ENCODE measurements at regions not wholly inside any gene's neighbourhood (a gene's known extent, or its start where the extent isn't known, plus 50 kb on each side); places are given as distances from the start of the nearest gene placed in this dataset.

DNA sequence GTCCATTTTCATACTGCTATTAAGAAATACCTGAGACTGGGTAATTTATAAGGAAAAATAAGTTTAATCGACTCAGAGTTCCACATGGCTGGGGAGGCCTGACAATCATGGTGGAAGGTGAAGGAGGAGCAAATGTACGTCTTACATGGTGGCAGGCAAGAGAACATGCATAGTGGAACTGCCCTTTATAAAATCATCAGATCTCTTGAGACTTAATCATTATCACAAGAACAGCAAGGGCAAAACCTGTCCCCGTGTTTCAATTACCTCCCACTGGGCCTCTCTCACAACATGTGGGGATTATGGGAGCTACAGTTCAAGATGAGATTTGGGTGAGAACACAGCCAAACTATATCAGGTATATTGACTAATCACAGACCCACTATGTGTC is 370.2 kb upstream of the USP24 start:
- no peak for DNase-seq

DNA sequence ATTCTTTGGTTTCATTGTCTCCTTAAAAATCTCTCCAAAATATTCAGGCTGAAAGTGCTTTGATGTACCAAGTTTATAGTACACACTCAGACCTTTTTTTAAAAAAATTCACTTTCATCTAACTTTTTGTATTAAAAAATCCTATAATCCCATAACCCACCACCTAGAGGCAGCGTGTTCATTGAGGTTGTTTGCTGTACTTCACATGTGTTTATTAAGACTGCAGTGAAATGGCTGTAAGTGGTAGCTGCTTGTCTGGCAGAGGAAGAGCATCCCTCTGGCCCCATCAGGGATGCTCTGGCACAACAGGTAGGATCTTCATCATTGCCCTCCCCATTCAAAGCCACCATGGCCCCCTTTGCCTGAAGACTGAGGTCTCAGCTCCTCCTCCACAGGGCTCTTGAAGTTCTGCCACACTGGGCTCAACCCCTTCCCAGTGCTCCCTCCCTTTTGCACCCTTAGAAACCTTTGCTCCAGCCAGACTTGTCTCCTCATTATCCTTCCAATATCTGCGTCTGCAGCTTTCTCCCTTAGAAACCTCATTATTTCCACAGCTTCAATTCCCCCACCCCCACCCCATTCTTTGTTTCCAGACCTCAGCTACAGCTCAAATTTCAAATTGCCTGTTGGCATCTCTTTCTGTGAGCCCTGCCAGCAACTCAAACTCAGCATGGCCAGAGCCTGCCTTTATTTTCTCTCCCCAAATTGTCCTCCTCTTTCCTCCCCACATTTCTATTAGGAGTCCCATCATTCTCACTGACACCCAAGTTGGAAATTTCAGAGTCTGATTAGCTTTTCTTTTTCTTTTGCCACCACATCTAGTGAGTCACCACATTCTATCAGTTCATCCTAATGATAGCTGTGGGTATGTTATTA is 369.6 kb upstream of the USP24 start:
- DNase-seq: no peak

DNA sequence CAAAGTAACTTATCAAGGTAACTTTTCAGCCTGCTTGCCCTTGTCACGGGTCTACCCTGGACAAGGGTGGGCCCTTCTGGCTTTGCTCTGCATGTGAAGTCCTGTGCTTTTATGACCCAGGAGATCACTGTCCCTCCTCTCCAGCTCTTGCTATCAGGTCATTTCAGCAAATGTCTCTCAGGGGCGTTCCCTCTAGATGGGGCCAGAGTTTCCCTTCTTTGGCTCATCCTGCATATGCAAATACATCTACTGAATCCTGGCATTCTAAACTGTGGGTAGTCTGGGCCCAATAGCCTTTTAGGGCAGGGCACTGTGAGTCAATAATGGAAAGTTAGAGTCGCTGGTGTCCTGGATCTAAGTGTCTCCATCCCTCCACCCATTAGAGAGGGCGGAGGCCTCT is 366.9 kb upstream of the USP24 start:
- no peak for DNase-seq

DNA sequence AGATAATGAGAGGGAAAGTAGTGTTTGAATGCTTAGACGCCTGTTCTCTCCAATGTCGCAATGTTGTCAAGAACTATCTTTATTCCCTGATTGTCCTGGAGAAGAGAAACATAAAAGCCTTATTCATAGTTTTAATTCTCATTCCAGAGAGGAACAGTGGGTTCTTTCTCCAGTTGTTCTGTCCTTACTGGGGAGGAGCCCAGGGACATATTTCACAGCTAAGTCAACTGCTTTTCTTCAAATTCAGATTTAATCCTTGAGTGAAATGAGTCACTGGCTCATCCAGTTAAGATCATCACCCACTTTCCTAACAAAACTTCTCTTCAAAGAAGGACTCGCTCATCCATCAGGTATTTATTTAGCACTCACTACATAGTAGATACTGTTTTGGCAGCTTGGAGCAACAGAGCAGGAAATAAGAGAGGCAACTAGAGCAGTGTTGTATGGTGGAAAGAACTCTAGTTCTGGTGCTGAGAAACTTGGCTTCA is 365.7 kb upstream of the USP24 start:
- no peak for DNase-seq

DNA sequence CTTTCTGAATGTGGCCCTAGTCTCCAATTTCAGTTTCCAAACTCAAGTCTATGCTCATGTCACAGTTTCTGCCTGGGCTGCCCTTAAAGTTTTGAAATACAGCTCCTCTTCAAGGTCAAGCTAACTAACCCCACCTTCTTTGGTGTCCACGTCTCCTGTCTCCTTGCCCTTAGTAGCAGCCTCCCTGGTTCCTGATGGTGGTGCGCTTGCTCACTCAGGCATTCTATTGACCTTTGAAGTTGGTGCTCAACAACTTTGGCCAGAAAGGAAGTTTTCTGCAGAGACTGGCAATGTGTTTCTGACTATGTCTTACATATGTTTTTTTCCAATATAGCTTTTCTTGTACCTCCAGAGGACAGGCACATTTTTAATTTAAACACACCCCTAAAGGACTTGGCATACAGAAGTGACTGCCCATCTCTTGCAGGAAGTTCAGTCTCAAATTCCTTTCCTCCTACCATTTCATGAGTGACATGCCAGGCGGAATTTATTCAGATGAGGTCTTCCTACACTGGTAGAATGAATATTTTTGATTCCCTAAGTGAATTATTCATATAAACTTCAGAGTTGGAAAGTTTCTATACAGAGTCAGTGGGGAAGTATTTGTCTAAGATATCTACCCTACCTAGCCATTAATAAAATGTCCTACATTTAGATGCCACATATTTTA is 364.3 kb upstream of the USP24 start:
- no peak for DNase-seq

DNA sequence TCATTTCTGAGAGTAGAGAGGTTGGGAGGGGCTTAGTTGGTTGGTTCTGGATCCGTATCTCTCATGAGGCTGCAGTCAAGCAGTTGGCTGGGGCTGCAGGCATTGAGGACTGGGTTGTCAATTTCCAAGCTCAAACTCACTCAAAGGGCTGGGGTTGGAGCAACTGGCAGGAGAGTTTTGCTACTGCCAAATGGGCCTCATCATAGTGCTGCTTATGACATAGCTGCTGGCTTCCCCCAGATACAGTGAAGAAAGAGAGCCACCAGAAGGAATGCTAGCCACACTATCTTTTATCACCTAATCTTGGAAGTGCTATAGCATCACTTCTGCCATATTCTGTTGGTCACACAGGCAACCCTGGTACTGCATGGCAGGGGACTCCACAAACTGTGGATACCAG is 363.5 kb upstream of the USP24 start:
- DNase-seq: no peak

DNA sequence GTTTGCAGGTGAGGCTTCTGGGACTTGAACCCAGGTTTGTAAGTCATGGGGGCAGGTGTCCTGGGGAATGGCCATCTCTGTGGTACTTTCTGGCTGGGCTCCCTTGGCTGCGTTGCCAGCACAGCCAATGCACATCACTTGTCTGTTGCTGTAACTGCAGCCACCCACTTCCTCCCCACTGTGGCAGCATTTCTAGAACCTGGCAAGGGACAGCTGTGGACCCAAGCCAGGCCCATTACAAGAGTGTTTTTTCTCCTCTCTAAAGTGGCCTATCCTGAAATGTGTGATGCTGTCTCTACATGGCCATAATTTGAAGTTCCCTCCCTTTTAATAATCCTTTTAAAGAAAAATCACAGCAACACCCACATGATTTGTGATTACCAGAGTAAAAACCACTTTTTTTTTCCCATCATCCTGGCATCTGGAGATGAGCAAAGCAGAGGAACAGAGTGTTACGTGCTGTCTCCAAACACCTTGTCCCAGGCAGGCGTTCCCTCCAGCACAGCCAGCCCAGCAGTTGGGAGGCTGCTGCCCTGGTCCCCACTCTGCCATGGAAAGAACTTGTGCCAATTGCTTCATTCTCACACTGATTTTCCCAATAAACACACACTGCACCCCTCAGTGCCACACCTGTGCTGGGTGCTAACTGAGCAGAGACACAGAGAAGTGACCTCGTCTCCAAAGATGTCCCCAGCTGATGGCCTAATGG is 360.6 kb upstream of the USP24 start:
- DNase-seq: no peak

DNA sequence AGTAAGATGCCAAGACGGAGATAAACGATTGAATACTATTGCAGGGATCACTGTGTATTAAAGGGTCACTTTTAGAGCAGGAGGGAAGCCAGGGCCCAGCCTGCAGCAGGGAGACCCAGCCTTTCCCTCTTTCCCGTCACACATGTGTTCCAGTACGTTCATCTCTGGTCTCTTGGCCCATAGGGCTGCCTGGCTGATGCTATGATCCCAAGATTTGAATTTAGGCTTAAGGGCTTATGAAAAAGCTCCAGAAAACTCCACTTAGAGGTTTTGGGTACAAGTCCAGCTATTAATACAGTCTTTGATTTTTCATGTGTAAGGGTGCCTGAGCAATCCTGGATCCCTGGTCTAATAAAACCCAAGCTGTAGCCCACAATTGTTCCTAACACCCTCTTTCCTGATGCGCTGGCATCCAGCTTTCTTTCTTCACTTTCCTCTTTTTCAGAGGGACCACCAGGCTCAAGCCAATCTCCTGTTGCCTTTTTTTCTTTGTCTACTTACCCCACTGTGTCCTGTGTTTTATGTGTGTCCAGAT is 359.6 kb upstream of the USP24 start:
- DNase-seq: no peak

DNA sequence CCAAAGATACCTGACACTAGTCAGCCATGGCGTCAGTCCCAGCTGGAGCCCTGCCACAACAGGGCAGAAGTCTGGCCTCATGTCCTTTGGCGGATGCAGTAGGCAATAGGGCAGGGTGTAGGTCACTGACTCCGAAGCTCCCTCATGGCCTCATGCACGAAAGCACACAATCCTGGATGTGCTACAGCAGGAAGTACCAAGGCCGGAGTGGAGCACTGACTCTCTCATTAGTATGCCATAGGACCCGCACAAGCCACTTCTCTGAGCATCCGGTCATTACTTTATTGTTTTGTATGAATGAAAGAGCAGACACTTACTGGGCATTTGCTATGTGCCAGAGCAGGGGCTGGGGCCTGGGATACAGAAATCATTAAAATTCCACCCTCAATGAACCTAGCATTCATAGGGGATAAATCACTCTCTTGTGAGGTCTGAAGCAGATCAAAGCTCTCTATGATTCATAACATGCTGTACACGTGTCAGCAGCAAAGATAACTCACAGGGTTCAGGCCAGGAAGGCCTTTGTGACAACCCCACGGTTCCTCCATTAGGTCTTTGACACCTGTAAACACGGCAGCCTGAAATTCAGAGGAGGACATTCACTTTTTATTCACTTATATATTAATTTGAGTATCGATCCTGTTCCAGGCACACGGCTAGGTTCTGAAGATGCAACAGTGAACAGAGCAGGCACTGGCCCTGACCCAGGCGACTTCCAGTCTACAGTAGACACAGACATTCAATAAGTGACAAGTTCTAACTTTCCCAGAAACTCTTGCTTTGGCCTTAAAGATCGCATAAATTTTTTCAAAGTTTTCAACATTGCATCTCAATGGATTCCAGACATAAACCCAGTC is 357.9 kb upstream of the USP24 start:
- no peak for DNase-seq

DNA sequence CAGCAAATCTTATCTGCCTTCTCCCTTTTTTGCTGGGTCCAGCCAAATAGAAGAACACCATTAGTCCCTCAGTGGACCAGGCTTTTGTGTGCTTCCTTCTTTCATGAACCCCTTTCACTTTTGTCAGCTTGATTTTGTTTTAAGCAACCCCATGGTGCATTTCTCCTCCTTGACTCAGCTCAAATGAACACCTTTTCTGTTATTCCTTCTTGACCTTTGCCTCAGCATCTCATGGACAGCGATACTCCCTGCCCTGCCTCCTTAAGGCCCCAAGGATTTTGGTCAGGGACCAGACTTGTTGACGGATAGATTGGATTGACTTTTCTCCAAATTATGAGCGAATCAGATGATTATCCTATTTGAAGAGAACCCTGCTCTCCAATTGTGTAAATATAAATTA is 356.6 kb upstream of the USP24 start:
- no peak for DNase-seq

DNA sequence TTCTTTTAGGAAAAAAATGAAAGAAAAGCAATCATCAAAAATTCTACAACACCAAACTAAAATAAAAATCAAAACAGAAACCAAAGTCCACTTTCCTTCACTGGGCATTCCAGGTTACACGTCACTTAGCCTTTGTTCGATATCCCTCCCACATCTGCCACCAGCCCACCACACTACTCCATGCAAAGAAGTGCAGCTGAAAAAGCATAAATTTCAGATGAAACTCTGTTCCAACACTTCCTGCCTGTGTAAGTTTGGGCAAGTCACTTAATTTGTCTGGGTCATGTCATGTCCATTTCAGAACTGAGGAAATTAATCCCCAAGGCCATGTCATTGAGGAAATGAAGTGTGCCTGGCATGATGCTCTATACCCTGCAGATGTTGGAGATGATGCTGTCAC is 354.3 kb upstream of the USP24 start:
- DNase-seq: no peak

DNA sequence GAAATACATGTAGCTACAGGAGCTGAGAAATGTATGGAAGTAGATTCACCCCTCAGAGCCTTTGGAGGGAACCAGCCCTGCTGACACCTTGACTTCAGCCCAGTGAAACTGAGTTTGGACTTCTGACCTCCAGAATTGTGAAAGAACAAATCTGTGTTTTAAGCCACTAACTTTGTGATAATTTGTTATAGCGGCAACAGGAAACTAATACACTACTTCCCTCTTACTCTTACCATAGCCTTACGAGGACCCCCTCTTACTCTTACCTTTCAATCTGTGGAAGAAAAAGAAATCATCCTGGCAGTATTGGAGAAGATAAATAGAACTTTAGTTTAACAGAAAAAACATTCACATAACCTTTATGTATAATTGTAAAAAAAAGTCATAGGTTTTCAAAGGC is 353.6 kb upstream of the USP24 start:
- no peak for DNase-seq

DNA sequence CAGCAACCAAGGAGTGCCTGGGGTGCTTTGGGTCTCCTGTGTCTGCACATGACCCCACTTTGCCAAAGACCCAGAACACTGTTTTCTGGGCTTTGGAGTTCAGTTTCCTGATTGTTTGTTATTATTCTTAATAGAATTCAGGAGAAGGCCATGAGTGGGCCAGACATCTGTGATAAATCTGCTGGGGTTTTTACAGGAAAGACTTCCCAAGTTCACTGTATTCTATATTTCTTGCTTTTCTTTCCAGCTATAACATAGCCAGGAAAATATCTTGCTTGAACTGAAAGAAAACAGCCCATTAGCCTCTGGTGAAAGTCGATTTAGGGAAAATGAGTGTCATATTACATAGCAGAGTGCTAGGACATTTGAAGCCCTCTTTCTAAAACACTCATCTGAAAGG is 345.1 kb upstream of the USP24 start:
- DNase-seq: no peak

DNA sequence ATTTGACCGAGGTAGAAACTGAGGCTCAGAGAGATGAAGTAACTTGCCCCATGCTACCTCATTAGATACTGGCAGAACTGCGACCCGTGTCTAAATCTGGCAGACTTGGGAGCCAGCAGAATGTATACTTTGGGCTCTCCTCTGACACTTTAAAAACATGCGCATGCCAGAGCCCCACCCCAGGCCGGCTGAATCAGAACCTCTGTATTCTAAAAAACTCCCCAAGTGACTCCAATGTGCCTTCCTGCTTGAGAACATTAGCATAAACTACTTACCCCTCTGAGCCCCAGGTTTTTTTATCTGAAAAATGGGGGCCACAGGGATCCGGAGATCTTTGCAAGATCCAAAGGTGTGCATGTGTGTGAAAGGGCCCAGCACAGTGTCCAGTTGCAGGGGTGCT is 344.7 kb upstream of the USP24 start:
- no peak for DNase-seq

DNA sequence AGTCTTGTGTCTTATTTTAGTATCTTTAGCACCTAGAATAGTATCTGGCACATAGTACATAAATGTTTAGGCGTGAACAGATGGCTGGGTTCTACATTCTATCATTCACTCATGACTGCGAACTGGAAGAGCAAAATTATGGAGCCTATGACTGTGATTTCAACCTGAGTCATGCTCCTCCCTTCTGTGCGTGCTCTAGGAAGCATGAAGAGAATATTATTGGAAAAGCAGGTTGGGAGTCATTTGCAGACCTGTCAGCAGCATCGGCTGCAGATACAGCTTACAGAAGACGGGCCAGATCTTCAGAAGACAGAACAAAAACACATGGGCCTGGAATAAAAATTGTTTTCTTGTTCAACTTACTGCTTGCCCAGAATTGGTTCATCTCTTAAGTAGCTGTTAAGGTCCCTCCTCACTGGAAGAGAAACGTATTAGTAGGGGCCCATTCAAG is 344.0 kb upstream of the USP24 start:
- DNase-seq: no peak

DNA sequence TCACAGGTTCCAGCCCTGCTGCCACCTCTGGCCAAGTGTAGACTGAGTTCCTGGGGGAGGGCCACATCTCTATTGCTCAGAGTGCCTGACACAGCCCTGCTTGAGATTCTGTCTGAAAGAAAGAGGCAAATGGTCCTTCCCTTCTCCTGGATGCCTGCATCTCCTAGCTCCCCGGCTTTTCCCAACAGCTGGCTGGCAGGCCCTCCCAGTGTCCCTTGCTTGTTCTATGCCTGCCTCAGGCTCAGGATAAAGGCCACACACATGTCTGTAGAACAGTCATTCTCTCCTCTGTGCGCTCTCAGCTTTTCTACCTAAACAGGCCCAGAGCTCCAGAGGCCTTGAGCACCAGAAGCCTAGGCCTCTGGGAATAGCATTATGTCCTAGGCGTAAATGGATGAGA is 343.4 kb upstream of the USP24 start:
- DNase-seq: no peak

DNA sequence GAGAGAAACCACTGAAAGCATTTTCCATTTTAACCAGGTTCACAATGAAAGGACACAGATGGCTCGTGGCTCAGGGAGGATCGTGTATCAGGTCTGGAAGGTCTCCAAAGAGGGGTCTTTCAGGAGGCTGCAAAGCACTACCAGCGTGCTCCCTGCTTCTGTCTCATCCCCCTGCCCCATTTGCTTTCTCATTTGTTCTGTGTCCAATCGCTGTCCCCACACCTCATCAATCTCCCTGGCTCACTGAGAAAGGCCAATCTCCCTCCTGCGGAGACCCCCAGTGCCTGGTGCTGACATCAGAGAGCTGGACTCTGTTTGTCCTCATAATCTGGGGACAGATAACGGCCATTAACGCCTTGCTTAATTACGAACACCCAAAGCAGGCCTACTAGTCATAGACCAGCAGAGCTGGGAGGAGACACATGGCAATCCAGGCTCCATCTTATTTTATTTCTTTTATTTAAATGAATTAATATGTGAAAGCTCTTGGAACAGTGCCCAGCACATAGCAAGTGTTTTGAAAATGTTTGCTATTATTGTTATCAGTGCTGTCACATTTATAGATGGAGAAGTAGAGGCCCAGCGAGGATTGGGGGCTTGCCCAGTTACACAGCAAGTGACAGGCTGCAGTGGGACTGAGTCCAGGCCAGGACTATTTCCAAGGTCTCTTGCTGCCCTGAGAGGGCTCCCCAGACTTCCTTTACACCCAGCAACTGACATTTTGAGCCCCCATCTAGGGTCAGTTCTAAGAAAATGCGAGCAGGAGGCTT is 341.0 kb upstream of the USP24 start:
- no peak for DNase-seq

DNA sequence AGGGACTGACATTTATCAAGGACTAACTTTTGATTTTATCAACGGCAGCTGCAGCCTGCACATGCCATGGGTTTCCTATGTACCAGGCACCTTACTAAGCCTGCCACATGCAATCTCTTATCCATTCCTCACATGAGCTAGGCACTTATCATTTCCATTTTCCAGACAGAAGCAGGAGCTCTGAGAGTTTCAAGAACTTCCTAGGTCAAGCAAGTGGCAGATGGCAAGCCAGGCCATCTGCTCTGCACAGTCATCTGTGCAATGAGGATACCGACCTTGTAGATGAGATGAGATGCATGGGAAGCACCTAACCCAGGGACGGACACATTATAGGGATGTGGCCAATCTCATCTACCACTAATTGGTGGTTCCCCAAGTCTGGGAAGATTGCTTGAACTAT is 339.4 kb upstream of the USP24 start:
- DNase-seq: no peak

DNA sequence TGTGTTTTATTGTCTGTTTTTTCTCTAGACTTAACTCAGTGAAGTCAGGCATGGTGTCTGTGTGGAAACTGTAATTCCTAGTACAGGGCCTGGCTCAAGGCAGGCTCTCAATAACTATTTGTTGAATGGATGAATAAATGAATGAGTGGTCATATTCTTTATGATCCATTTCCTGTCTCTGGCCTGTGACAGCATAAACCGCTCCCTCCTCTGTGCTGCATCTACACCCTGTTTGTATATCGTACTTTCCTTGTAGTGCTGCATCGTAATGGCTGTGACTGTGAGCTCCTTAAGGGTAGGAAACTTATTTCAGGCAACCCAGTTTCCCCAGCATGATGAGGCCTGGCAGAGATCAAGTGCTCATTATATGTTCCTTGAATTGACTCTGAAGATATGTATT is 337.5 kb upstream of the USP24 start:
- no peak for DNase-seq

DNA sequence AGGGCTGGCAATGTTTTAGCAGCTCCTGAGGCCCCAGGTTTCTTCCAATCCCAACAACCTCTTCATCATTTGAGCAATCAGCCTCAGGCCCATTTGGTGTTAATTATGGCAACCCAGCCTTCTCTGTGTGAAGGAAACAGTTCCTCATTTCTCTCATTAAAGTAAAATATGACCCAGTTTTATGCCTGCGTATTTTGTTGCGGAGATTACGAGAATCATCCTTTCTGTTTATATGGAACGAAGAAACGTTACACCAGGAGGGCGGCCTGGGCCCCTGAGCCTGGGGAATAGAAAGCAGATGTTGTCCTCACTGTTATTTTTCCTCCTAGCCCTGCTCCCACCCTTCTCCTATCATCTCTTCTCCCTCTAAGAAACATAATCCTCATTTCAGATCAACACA is 332.2 kb upstream of the USP24 start:
- no peak for DNase-seq

DNA sequence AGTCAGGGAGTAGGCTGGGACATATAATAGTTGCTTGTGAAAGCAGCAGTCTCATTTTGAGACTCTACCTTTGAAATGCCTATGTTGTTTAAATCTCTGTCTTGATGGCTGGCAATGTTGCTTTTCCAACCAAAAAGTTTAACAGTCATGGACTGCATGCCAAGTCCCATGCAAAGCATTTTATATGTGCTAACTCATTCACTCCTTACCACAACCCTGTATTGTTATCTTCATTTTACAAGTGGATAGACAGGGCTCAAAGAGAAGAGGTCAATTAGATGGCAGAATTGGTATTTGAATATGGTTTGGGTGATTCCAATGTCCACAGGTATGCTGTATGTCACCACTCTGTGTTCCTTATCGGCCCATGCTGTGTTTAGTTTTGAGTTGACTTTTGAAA is 331.4 kb upstream of the USP24 start:
- no peak for DNase-seq

DNA sequence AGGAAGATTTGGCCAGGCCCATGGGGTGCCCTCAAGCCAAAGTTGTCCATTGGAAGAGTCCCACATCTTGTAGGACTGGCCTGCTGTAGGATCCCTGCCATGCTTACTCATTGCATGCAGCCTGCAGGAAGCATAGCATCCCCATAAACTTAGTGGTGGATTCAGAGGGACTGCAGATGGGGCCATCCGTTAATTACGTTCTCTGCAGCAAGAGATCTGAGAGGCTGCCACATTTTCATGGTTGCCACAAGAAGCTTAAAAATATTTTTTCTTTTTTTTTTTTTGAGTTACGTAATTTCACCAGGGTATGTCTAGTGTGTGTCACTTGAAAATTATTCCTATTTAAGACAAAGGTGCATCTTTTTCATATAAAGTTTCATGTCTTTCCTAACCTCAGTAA is 329.7 kb upstream of the USP24 start:
- no peak for DNase-seq
